Mesendoderm (in vitro differentiated cells): ENCODE measurements at regions not wholly inside any gene's neighbourhood (a gene's known extent, or its start where the extent isn't known, plus 50 kb on each side); places are given as distances from the start of the nearest gene placed in this dataset.

Experiments
- DNase-seq: peaks from one replicate; pipeline ENCODE4 v3.0.0; 2013
- H2AK5ac ChIP-seq: 2 replicates; pipeline ENCODE4 v1.6.1; 2013; ENCODE audit warnings: low read length, inconsistent platforms
- H2BK120ac ChIP-seq: 2 replicates; pipeline ENCODE4 v1.6.1; 2013; ENCODE audit warnings: low read depth, mild to moderate bottlenecking, low read length, moderate library complexity, mixed read lengths
- H2BK15ac ChIP-seq: replicated peaks from 2 replicates; pipeline ENCODE4 v1.6.1; 2013; ENCODE audit warnings: low read depth, mild to moderate bottlenecking, moderate library complexity
- H2BK5ac ChIP-seq: 2 replicates; pipeline ENCODE4 v1.6.1; 2013; ENCODE audit warnings: low read length, inconsistent platforms
- H3K18ac ChIP-seq: 2 replicates; pipeline ENCODE4 v1.6.1; 2013; ENCODE audit warnings: mild to moderate bottlenecking, low read length, mixed read lengths
- H3K23ac ChIP-seq: one replicate; pipeline ENCODE4 v1.6.1; 2013; ENCODE audit warnings: low read length
- H3K27ac ChIP-seq: 2 replicates; pipeline ENCODE4 v1.5.1; 2013; ENCODE audit warnings: low read depth, mild to moderate bottlenecking, inconsistent platforms, low read length, moderate library complexity
- H3K27me3 ChIP-seq: 2 replicates; pipeline ENCODE4 v1.6.1; 2013; ENCODE audit warnings: low read length, control low read depth, mild to moderate bottlenecking, inconsistent platforms; ENCODE audit not compliant: insufficient read depth, poor library complexity
- H3K36me3 ChIP-seq: 2 replicates; pipeline ENCODE4 v1.6.1; 2013; ENCODE audit warnings: low read length, inconsistent platforms; ENCODE audit not compliant: control insufficient read depth, insufficient read depth
- H3K4ac ChIP-seq: one replicate; pipeline ENCODE4 v1.6.1; 2013; ENCODE audit warnings: low read depth, mild to moderate bottlenecking, low read length, moderate library complexity
- H3K4me1 ChIP-seq: 2 replicates; pipeline ENCODE4 v1.6.1; 2013; ENCODE audit warnings: low read depth, low read length, inconsistent platforms; ENCODE audit not compliant: control insufficient read depth
- H3K4me2 ChIP-seq: 2 replicates; pipeline ENCODE4 v1.6.1; 2013; ENCODE audit warnings: low read length
- H3K4me3 ChIP-seq: 2 replicates; pipeline ENCODE4 v1.5.1; 2013; ENCODE audit warnings: mild to moderate bottlenecking, low read length
- H3K56ac ChIP-seq: one replicate; pipeline ENCODE4 v1.6.1; 2013; ENCODE audit warnings: low read length
- H3K79me1 ChIP-seq: 2 replicates; pipeline ENCODE4 v1.6.1; 2013; ENCODE audit warnings: low read length, inconsistent platforms
- H3K79me2 ChIP-seq: 2 replicates; pipeline ENCODE4 v1.6.1; 2013; ENCODE audit warnings: mild to moderate bottlenecking, low read length; ENCODE audit not compliant: control insufficient read depth, insufficient read depth
- H3K9ac ChIP-seq: 2 replicates; pipeline ENCODE4 v1.6.1; 2013; ENCODE audit warnings: low read length, inconsistent platforms
- H4K5ac ChIP-seq: one replicate; pipeline ENCODE4 v1.6.1; 2013; ENCODE audit warnings: low read length
- H4K8ac ChIP-seq: one replicate; pipeline ENCODE4 v1.6.1; 2013; ENCODE audit warnings: low read depth, mild to moderate bottlenecking, control low read depth, low read length, moderate library complexity
- WGBS: extraction: QIAGEN DNeasy Blood & Tissue Kit; methylation state at CpG from one replicate; pipeline ENCODE4 v1.1.7; 2013; ENCODE audit warnings: low lambda C conversion rate, missing lambda C conversion rate; ENCODE audit not compliant: insufficient coverage; ENCODE audit errors: extremely low coverage; 5-methylcytosine and 5-hydroxymethylcytosine counted together

DNA sequence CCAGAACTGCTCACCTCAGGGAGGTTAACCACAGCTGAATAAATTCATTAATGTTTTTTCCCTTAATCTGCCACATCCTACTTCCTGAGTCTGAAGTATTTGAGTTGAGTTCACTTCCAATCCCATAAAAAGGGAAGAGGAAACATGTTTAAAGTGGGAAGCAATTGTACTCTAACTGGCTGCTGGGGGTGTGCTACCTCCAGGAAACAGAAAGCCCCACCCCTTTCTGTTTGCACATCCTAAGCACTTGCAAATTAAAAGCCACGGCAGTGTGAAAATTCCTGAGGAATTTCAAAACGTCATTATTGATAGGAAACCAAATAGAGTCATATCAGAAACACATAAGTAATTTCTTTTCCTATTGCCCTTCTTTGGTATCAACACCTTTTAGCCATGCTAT lies 307.0 kb upstream of the NR5A2 start:
- H3K56ac ChIP-seq, result no peak overlapping the region
- no peak overlapping the region for H2BK5ac ChIP-seq
- H3K27me3 ChIP-seq, result no peaks in the 10 kb centered on the region
- no peak overlapping the region for H2BK120ac ChIP-seq
- DNase-seq, result peak; percentile 23
- no peak overlapping the region for H4K8ac ChIP-seq
- H3K4me3 ChIP-seq, result no peak overlapping the region
- no peak overlapping the region for H3K23ac ChIP-seq
- no peak overlapping the region for H3K4me2 ChIP-seq
- H3K18ac ChIP-seq, result no peak overlapping the region
- H3K79me2 ChIP-seq, result no peaks in the 10 kb centered on the region
- WGBS, result no CpG with 5 or more reads among the region's 2 CpGs
- H2BK15ac ChIP-seq, result no peak overlapping the region
- no peaks in the 10 kb centered on the region for H3K4me1 ChIP-seq
- no peak overlapping the region for H3K27ac ChIP-seq
- H4K5ac ChIP-seq, result no peak overlapping the region
- no peaks in the 10 kb centered on the region for H3K79me1 ChIP-seq
- no peak overlapping the region for H3K4ac ChIP-seq
- H2AK5ac ChIP-seq, result no peak overlapping the region
- H3K9ac ChIP-seq, result no peak overlapping the region
- no peaks in the 10 kb centered on the region for H3K36me3 ChIP-seq

DNA sequence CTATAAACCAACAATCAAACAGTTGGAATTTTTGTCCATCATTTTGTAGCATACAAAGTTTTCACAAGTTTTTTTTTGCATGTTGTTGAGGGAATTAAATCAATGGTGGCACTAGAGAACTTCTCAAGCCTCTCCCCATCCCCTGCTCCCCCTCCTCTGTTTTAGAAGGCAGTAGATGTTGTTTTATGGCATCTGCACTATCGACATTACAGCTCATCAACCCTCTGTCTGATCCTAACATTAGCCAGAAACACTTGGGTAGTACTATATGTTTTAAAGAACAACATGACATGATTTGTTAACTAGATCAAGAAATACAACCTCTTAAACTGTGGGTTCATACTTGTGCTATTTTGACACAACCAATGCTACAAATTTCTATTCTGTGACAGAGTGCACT lies 306.5 kb upstream of the NR5A2 start:
- Histone ChIP-seq H3K4ac (no peak overlapping the region), H3K4me2 (no peak overlapping the region), H3K9ac (no peak overlapping the region), H4K8ac (no peak overlapping the region), H2AK5ac (no peak overlapping the region), H3K27me3 (no peaks in the 10 kb centered on the region), H3K27ac (no peak overlapping the region), H2BK5ac (no peak overlapping the region), H3K18ac (no peak overlapping the region), H2BK120ac (no peak overlapping the region), H3K56ac (no peak overlapping the region), H3K4me1 (no peaks in the 10 kb centered on the region), H2BK15ac (no peak overlapping the region), H3K79me2 (no peaks in the 10 kb centered on the region), H3K36me3 (no peaks in the 10 kb centered on the region), H3K23ac (no peak overlapping the region), H3K4me3 (no peak overlapping the region), H4K5ac (no peak overlapping the region), H3K79me1 (no peaks in the 10 kb centered on the region)
- no peak for DNase-seq
- WGBS, result no CpG with 5 or more reads among the region's 1 CpG

DNA sequence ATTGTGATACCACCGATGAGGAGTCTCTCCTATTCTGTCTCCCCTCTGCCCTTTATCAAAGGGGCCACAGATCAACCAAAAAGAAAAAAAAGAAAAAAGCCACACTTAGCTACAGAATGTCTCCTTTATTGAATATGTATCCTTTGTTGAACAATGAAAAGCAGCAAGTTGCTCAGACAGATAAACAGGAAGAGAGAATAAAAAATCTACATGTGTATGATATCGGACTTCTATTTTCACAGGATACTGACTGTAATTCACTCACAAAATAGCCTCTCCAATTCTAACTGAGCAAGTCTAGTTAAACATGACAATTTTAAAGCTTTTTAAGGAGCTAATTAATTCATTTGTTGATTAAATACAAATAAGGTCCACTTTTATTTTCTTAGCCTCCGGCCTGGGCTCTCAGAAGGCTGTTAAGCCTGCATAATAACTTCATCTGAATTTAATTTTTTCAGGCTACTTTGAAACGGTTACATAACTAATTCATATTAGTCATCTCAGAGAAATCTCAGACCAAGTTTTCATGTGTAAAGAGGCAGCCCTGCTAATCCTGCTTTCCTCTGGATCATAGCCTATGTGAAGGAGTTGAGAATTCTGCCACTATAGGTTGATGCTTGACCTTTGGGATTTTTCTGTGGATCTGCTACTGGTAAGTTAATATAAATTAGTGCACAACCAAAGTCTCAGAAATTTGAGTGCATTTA lies 304.1 kb upstream of the NR5A2 start:
- H2BK5ac ChIP-seq, result no peak overlapping the region
- H3K4me2 ChIP-seq, result no peak overlapping the region
- no peak for DNase-seq
- H3K27ac ChIP-seq, result no peak overlapping the region
- H2BK15ac ChIP-seq, result no peak overlapping the region
- no peaks in the 10 kb centered on the region for H3K79me2 ChIP-seq
- H2AK5ac ChIP-seq, result no peak overlapping the region
- H3K79me1 ChIP-seq, result no peaks in the 10 kb centered on the region
- no peak overlapping the region for H3K4ac ChIP-seq
- no peak overlapping the region for H3K56ac ChIP-seq
- no peak overlapping the region for H3K18ac ChIP-seq
- H4K5ac ChIP-seq, result no peak overlapping the region
- H3K4me3 ChIP-seq, result no peak overlapping the region
- no peaks in the 10 kb centered on the region for H3K27me3 ChIP-seq
- no peaks in the 10 kb centered on the region for H3K36me3 ChIP-seq
- no peak overlapping the region for H3K9ac ChIP-seq
- no CpG with 5 or more reads among the region's 4 CpGs for WGBS
- no peak overlapping the region for H2BK120ac ChIP-seq
- no peak overlapping the region for H4K8ac ChIP-seq
- H3K4me1 ChIP-seq, result no peaks in the 10 kb centered on the region
- no peak overlapping the region for H3K23ac ChIP-seq

DNA sequence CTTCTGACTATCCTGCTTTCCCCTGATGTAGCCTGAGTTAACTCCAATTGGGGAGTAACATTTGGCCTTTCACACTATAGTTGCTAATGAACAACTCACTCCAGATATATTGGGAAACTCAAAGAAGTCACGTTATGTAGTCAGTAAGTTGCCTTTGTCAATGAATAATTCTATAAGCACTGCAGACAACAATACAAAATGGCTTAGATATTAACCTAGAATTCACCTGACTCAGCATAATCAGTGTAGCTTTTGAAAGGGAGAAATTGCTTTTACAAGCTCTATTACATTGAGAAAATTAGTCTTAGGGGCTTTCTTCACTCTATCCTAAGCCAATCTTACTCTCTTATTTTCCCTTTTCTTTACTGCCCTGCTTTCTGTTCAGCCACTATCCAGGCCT lies 303.5 kb upstream of the NR5A2 start:
- no peak overlapping the region for H3K9ac ChIP-seq
- H2AK5ac ChIP-seq, result no peak overlapping the region
- no peak overlapping the region for H3K4me3 ChIP-seq
- WGBS, result no CpG with 5 or more reads among the region's 1 CpG
- DNase-seq, result no peak
- no peaks in the 10 kb centered on the region for H3K27me3 ChIP-seq
- no peaks in the 10 kb centered on the region for H3K36me3 ChIP-seq
- H2BK120ac ChIP-seq, result no peak overlapping the region
- H4K8ac ChIP-seq, result no peak overlapping the region
- no peak overlapping the region for H3K27ac ChIP-seq
- no peak overlapping the region for H3K4ac ChIP-seq
- no peak overlapping the region for H3K18ac ChIP-seq
- no peak overlapping the region for H3K56ac ChIP-seq
- H3K79me1 ChIP-seq, result no peaks in the 10 kb centered on the region
- H3K4me1 ChIP-seq, result no peaks in the 10 kb centered on the region
- no peak overlapping the region for H2BK5ac ChIP-seq
- no peak overlapping the region for H2BK15ac ChIP-seq
- no peak overlapping the region for H3K4me2 ChIP-seq
- H3K79me2 ChIP-seq, result no peaks in the 10 kb centered on the region
- H3K23ac ChIP-seq, result no peak overlapping the region
- no peak overlapping the region for H4K5ac ChIP-seq

DNA sequence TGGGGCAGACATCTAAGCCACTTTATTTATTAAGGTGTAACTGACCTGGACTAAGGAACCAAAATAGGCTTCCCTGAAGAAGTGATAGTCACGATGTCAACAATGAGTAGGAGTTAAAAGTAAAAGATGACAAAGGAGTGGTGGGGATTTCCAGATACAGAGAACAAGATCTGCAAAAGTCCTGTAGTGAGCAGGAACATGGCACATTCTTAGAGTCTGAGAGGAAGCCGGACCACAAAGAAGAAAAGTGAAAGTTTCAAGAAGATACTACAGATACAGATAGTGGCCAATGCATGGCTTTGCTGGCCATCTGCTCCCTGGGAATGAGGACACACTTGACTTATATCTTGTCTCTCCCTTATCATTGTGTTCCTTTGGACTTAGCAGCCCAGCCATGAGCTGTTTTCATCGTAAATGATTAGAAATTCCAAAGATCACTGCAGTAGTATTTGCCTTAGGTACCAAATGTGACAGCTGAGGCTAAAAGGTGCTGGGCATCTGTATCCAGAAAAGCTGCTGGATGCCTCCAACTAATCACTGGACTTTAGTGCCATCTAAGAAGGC lies 302.4 kb upstream of the NR5A2 start:
- no peak overlapping the region for H2BK120ac ChIP-seq
- no peaks in the 10 kb centered on the region for H3K79me2 ChIP-seq
- no peak overlapping the region for H3K4me3 ChIP-seq
- no peaks in the 10 kb centered on the region for H3K79me1 ChIP-seq
- H3K23ac ChIP-seq, result no peak overlapping the region
- H3K27me3 ChIP-seq, result no peaks in the 10 kb centered on the region
- H3K4ac ChIP-seq, result no peak overlapping the region
- no peaks in the 10 kb centered on the region for H3K36me3 ChIP-seq
- no peak overlapping the region for H4K5ac ChIP-seq
- no peak overlapping the region for H2BK15ac ChIP-seq
- no peak overlapping the region for H2BK5ac ChIP-seq
- no peak overlapping the region for H3K9ac ChIP-seq
- no peak overlapping the region for H3K27ac ChIP-seq
- H3K4me1 ChIP-seq, result no peaks in the 10 kb centered on the region
- H3K4me2 ChIP-seq, result no peak overlapping the region
- no CpG with 5 or more reads among the region's 3 CpGs for WGBS
- no peak for DNase-seq
- no peak overlapping the region for H2AK5ac ChIP-seq
- H3K56ac ChIP-seq, result no peak overlapping the region
- H4K8ac ChIP-seq, result no peak overlapping the region
- H3K18ac ChIP-seq, result no peak overlapping the region

DNA sequence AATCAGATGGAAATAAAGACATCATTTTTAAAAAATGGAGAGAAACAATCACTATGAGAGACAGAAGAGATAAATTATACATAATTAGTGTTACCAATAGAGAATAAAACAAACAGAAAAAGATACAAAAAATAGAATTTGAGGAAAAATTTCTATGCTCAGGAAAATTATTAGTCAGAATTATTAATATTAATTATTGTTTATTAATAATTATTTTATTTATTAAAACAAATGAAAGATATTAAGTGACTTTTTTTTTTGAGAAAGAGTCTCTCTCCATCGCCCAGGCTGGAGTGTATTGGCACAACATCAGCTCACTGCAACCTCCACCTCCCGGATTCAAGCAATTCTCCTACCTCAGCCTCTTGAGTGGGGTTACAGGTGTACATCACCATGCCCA lies 299.8 kb upstream of the NR5A2 start:
- H3K27me3 ChIP-seq, result no peaks in the 10 kb centered on the region
- H4K5ac ChIP-seq, result no peak overlapping the region
- WGBS, result no CpG with 5 or more reads among the region's 2 CpGs

More for the DNA sequence above, 299.8 kb upstream of the NR5A2 start:
- no peak overlapping the region for H3K18ac ChIP-seq
- H3K79me2 ChIP-seq, result no peaks in the 10 kb centered on the region
- H2BK15ac ChIP-seq, result no peak overlapping the region
- no peak for DNase-seq
- no peaks in the 10 kb centered on the region for H3K4me1 ChIP-seq
- no peak overlapping the region for H3K56ac ChIP-seq
- H3K9ac ChIP-seq, result no peak overlapping the region
- H3K4me2 ChIP-seq, result no peak overlapping the region
- H3K4ac ChIP-seq, result no peak overlapping the region
- H2BK120ac ChIP-seq, result no peak overlapping the region
- no peak overlapping the region for H3K27ac ChIP-seq
- no peaks in the 10 kb centered on the region for H3K79me1 ChIP-seq
- H2AK5ac ChIP-seq, result no peak overlapping the region
- no peak overlapping the region for H2BK5ac ChIP-seq
- H4K8ac ChIP-seq, result no peak overlapping the region
- no peak overlapping the region for H3K23ac ChIP-seq
- no peaks in the 10 kb centered on the region for H3K36me3 ChIP-seq
- no peak overlapping the region for H3K4me3 ChIP-seq
